Heart left ventricle (tissue), 13 donors: ENCODE measurements at regions not wholly inside any gene's neighbourhood (a gene's known extent, or its start where the extent isn't known, plus 50 kb on each side); places are given as distances from the start of the nearest gene placed in this dataset.
"Not testable (repeated sequence)": the region's sequence is repeated elsewhere in the genome, so short reads cannot be mapped to it uniquely, and the experiment has no call there.

Experiments
- POLR2A ChIP-seq, 2 donors: fragments of 450-650 bp; IDR thresholded peaks; one replicate each; pipeline ENCODE4 v1.6.1; 2017; ENCODE audit warnings: antibody characterized with exemption in 2 of 2, mild to moderate bottlenecking in 2 of 2, moderate library complexity in 2 of 2
- TF ChIP-seq, protein P1 (sequence below), 12 donors: fragments of 200-600 bp; sonication (generic) in 4 of 12; IDR thresholded peaks; one replicate each; pipeline versions ENCODE4 v1.5.0 to v1.8.0; 2018 to 2022; ENCODE audit warnings: antibody characterized with exemption in 12 of 12, mild to moderate bottlenecking in 5 of 12
- donor health status: ischemic (EF 13 %, LVEDD 7.1; RV severe dilation, severe dysfunction).
- donor health status: DM: no; HTN: yes; CAD: no.
- donor health status: DM: no; HTN: no; CAD: no.
- donor health status: ischemic (EF 25% LVEDD 6.9; RV normal size, moderate dysfunction).
- donor health status: ischemic (EF 25% LVEDD 5.7; RV mildly dilated, moderate dysfunction).
- donor health status: ischemic (EF 35%, LVEDD 5.7; RV mildly dilated, moderate dysfunction).
- donor health status: nonischemic (EF 11% LVEDD 7.7; RV severe dilation, severe dysfunction).
- donor health status: DM: yes; HTN: yes; CAD: no.
- donor health status: PGD.
- donor health status: ischemic (EF 29% LVEDD 5.4; RV normal size, mild dysfunction).
- donor health status: nonischemic (EF 23%, LVEDD 6.1; RV moderate dilation, normal function).

DNA sequence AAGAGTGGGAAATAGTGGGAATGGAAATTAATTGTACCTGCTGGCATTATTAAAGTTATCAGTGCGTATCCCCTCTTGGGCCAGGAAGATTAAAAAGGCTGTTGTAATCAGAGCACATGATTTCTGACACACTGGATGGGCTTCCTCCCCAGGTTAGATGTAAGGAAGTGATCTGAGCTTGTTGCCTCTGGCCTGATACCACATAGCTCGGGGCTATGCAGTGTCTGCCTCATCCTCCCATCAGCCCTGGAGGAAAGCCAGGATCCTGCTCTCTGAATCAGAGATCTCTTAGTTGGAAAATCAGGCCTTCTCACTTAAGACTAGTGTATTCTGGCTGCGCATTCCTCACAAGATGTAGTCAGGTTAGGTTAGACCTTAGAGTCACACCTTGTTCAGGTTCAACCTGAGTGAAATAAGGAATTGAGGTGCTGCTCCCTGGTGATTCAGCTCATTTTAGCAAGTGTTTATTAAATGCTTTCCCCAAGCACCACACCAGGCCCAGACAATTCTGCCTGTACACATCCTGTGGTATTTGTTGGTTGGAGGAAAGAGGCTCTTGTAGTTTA lies 108.2 kb upstream of the IKBKE start:
- TF ChIP-seq, protein P1, sequence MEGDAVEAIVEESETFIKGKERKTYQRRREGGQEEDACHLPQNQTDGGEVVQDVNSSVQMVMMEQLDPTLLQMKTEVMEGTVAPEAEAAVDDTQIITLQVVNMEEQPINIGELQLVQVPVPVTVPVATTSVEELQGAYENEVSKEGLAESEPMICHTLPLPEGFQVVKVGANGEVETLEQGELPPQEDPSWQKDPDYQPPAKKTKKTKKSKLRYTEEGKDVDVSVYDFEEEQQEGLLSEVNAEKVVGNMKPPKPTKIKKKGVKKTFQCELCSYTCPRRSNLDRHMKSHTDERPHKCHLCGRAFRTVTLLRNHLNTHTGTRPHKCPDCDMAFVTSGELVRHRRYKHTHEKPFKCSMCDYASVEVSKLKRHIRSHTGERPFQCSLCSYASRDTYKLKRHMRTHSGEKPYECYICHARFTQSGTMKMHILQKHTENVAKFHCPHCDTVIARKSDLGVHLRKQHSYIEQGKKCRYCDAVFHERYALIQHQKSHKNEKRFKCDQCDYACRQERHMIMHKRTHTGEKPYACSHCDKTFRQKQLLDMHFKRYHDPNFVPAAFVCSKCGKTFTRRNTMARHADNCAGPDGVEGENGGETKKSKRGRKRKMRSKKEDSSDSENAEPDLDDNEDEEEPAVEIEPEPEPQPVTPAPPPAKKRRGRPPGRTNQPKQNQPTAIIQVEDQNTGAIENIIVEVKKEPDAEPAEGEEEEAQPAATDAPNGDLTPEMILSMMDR (IDR thresholded peaks at IDR 0.05) = not testable (repeated sequence)
- TF ChIP-seq POLR2A (IDR thresholded peaks at IDR 0.05) = not testable (repeated sequence)
